ENCODE measurements at regions not wholly inside any gene's neighbourhood (a gene's known extent, or its start where the extent isn't known, plus 50 kb on each side); places are given as distances from the start of the nearest gene placed in this dataset.

GRCh38 chr12:114122016-114122415 lies 155.9 kb upstream of the RBM19 start:
- TF ChIP-seq POLR2A (IDR thresholded peaks at IDR 0.05; ENCODE audit: low read depth, low read length) (no peak), EZH2 (IDR thresholded peaks at IDR 0.05; ENCODE audit: borderline replicate concordance, low read depth, low read length, severe bottlenecking) (no peak), MYC (IDR thresholded peaks at IDR 0.05; ENCODE audit: low read depth, low read length) (no peak), FOS (IDR thresholded peaks at IDR 0.05; ENCODE audit: borderline replicate concordance, insufficient read depth, low read length) (no peak), POLR2AphosphoS5 (IDR thresholded peaks at IDR 0.05; ENCODE audit: insufficient read depth, low read depth, low read length) (no peak), JUN (IDR thresholded peaks at IDR 0.05; ENCODE audit: borderline replicate concordance, insufficient read depth, insufficient read length, low read depth) (no peak), GATA2 (IDR thresholded peaks at IDR 0.05; ENCODE audit: insufficient read depth, insufficient read length, low read depth, low read length) (no peak)
- TF ChIP-seq, protein P1, sequence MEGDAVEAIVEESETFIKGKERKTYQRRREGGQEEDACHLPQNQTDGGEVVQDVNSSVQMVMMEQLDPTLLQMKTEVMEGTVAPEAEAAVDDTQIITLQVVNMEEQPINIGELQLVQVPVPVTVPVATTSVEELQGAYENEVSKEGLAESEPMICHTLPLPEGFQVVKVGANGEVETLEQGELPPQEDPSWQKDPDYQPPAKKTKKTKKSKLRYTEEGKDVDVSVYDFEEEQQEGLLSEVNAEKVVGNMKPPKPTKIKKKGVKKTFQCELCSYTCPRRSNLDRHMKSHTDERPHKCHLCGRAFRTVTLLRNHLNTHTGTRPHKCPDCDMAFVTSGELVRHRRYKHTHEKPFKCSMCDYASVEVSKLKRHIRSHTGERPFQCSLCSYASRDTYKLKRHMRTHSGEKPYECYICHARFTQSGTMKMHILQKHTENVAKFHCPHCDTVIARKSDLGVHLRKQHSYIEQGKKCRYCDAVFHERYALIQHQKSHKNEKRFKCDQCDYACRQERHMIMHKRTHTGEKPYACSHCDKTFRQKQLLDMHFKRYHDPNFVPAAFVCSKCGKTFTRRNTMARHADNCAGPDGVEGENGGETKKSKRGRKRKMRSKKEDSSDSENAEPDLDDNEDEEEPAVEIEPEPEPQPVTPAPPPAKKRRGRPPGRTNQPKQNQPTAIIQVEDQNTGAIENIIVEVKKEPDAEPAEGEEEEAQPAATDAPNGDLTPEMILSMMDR (IDR thresholded peaks at IDR 0.05; ENCODE audit: extremely low read depth in 1 of 2, insufficient read depth in 1 of 2, low read depth in 1 of 2, low read length in 2 of 2), result no peak
- TF ChIP-seq, protein P2, sequence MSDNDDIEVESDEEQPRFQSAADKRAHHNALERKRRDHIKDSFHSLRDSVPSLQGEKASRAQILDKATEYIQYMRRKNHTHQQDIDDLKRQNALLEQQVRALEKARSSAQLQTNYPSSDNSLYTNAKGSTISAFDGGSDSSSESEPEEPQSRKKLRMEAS (IDR thresholded peaks at IDR 0.05; ENCODE audit: insufficient read depth, insufficient read length), result no peak

Data from endothelial cell of umbilical vein (primary cell).